ENCODE measurements at regions not wholly inside any gene's neighbourhood (a gene's known extent, or its start where the extent isn't known, plus 50 kb on each side); places are given as distances from the start of the nearest gene placed in this dataset.
"Not testable (repeated sequence)": the region's sequence is repeated elsewhere in the genome, so short reads cannot be mapped to it uniquely, and the experiment has no call there.

DNA sequence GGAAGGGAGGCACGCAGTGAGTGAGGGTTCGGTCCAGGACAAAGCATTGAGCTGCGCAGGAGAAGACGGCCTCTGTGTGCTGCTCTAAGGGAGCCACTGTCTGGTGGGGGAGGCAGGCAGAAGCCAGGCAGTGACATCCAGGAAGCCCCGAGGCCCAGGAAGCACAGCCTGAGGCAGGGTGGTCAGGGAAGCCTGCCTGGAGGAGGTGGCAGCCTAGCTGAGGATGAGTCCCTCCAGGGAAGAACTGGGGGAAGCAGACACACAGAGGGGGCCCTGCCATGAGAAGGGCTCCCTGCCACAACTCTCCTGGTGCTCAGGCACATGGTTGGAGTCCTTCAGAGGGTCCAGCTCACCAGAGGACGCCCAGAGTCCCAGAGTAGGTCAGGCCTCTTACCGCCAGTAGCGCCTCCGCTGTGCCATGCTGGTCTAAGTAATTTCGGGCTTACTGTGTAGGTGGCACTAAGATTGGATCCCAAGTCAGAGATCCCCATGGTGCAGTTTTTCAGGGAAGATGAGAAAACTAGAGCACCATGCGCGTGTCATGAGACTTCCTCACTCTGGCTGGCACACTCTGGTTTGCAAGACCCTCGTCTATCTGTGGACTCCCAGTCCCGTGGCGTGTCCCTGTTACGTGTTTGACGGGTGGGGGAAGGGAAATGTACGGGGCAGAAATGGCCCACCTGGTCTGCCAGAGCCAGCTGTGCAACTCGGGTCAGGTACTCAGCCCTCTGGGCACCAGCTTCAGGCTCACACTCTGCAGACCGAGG, 887.2 kb downstream of the BRD1 start:
- DNase-seq, result no peak

DNA sequence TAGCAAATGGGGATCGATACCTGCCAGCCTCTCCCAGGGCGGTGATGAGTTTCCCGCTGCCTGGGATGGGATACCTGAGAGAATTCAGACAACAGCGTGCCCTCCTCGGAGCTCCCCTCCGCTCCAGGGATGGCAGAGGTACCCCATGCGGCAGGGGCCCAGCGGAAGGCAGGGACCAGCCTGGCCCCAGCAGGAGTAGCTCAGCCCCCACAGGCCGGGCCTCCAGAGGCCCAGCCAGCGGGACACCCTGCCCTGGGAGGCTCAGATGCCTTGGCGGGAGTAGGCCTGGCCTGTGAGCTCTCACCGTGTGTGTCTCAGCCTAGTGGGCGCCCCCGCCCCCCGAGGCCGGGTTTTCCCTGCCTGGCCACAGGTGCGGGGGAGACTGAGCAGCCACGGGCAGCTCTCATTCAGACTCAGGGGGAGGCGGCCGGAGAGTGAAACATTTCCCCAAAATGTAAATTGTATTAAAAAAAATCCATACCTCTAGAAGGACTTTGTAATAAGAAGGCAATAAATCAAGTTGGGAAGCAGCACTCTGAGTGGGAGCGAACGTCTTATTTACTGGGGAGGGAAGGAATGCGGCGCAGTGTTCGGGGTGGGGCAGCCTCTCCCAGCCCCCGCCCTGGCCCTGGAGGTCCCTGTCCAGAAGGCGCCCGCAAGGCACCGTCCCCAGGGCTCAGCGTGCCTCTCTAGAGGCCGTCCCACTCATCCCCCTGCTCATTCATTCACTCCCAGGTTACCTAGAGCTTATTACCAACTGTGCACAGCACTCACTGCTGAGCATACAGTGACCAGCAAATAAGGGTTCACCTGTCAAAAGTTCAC, 888.0 kb downstream of the BRD1 start:
- DNase-seq, result no peak

DNA sequence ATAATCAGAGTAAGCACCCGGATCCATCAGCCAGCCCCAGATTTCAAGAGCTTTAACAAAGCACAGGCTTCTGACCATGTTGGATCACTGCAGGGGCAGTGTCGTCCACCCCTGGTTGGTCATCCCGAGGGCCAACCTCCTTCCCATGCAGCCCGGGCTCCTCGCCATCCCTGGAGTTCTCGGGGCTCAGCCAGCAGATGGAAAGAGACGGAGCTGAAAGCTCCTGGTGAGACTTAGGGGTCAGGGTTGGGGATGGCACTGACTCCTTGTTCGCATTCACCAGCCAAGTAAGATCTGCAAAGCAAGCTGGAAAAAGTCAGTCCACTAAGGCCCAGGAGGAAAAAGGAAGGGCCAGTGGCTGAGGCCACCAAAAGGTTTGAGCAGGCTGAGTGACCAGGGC, 888.9 kb downstream of the BRD1 start:
- no peak for DNase-seq

DNA sequence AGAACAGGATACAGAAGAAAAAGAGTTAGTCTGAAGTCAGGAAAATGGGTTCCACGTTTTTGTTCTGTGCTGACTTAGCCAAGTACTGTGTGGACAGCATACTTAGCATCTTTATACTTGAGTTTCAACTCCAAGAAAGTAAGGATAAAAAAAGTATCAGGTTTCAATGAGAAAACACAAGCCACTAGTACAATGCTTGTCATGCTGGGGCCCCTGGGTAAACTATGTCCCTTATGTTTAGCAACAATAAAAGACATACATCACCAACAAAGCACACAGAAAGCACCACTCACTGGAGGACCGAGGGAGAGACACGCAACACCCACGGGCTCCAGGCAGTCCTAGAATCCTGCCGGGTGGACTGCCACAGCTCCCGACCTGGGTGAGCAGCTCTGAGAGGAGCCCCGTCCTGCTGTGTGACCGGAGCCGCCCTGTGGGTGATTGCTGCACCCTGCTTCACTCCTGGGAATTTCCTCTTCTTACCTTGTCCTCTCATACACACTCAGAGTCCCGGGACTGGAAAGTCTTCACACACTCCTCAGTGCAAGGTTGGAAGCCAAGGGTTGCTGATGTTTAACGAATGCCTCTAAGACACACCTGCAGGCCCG, 890.5 kb downstream of the BRD1 start:
- no peak for DNase-seq

DNA sequence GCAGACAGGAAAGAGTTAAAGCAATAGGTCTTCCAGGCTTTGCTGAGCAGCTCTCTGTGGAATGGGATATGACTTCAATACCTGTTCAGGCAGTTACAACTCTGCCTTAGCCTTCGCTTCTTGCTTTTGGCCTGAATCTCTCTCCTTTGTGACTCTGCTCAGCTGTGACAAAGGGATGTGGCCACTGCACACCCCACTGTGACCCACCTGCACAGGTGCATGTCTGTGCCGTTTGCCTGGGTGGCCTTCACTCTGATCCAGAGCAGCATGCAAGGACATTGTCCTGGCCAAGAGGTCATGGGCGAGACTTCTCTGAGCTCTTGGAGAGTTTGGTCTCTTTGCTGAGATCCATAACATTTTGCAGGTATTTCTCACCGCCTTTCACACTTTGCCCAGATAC, 891.3 kb downstream of the BRD1 start:
- DNase-seq, result no peak

DNA sequence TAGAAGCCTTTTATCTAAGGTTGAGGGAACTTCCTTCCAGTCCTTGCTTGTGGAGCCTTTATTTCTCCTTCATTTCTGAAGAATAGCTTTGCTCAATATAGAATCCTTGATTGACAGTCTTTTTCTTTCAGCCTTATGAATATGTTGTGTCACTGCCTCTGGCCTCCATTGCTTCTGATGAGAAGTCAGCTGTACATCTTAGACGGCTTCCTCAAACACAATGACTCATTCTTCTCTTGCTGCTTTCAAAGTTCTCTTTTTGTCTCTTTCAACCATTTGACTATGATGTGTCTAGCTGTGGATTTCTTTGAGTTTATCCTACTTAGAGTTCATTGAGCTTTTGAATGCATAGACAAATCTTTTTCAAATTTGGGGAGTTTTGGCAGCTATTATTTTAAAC, 893.2 kb downstream of the BRD1 start:
- DNase-seq, result no peak

DNA sequence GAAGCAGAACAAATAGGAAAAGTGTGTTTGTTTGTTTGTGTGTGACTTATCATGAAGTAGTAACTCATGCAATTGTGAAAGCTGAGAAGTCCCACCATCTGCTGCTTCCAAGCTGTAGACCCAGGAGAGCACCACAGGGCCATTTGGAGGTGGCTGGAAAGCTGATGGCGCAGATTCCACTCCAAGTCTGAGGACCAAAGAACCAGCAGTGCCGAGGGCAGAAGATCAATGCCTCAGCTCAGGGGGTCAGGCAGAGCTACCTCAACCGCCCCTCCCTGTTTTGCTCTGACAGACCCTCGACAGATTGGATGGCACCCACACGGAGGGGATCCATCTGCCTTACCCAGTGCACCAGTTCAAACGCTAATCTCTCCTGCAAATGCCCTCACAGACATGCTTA, 896.2 kb downstream of the BRD1 start:
- DNase-seq, result no peak

DNA sequence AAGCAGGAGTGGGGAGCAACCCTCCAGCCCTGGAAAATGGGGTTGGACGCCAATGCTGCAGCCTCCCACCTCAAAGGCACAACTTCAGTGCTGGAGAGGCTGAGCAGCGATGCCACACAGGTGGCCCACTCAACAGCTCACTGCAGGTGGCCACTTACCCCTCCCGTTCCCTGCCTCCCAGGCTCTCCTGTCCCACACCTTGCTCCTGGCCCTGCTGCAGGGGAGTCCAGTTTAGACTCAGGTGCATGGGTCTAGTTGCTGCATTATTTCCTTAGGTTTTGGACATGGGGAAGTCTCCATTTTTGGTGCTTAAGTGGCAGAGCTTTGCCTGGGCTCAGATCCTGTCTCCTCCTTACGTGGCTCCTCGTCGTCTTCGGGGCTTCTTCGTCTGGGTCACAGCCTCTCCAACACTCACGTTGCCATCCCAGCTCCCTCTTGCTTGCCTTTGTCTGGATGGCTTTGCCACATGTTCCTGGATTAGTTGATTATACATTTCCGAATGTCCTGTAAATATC, 898.3 kb downstream of the BRD1 start:
- DNase-seq, result no peak

DNA sequence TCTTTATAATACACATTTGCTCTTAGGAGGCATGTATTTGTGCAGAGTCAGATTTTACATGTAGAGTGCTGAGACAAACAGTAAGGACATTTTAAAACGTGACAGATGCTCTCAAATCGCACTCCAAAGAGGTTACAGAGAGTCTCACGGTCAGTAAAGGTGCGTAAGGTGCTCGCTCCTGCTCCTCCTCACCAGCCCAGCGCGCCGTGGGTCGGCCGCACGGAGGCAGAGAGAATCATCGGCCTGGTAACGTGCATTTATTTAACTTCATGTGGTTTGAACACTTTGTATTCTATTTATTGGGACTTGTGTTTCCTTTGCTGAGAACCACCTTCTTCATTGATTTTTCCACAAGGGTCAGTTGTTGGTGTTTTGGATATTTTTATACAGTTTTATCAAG, 900.1 kb downstream of the BRD1 start:
- no peak for DNase-seq

DNA sequence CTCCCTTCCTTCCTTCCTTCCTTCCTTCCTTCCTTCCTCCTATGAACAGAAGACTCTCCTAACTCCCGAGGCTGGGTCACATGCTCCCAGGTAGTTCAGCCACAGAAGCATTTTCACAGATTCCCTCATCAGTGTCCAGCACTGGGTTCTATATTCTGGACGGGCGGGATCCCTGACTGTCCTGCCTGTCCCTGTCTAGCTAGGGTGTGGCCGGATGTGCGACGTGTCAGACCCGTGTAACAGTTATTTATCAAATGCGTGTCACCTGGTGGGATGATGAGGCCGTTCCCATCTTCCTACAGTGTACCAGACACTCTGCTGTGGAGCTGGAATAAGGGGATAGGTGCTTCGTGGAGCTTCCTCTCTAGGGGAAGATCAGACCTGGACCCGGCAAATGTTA, 901.0 kb downstream of the BRD1 start:
- no peak for DNase-seq

DNA sequence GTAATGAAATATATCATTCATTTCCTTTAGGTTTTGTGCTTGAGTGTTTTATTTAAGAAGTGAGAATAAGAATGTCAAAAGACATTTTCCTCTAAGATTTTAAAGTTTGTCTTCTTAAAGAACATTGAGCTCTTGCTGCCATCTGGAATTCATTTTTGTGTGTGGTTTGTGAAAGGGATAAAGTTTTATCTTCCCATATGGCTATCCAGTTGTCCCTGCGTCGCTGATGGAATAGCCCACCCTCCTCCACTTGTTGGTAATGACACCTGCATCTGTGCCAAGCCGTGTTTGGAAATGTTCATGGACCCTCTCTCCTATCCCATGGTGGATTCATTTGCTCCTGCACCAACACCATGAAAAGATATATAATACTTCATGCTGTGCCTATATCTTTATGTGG, 901.5 kb downstream of the BRD1 start:
- no peak for DNase-seq

DNA sequence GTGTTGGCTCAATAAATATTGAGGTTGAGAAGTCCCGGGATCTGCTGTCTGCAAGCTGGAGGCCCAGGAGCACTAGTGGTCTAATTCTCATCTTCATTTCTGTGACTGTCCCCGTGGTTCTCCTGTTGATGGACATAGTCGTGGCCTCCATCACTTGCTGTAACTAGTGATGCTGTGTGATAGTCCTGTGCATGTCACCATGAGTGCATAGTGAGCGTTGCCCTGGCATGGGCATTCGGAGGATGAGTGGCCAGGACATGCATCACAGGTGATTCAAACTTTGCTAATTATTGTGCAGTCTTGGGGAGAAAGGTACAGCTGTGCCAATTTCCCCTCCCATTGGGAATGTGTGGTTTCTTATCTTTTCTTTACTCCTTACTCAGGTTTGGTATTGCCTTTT, 902.2 kb downstream of the BRD1 start:
- DNase-seq, result no peak

DNA sequence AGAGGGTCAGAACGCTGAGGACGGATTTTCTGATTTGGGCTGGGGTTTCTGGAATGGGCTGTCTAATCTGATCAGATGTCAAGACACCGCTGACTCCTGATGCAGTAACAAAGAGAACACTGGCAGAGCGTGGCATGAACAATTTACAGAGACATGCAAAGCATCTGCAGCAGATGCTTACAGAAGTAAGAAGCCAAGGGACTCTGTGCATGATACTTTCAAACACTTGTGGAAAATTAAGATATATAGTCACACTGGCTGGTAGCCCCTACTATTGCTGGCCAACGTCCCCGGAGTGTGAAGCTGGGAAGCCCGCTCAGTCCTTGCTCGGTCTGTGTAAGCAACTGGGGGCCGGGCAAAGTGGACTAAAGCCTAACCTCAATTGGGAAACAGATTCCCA, 903.7 kb downstream of the BRD1 start:
- no peak for DNase-seq

DNA sequence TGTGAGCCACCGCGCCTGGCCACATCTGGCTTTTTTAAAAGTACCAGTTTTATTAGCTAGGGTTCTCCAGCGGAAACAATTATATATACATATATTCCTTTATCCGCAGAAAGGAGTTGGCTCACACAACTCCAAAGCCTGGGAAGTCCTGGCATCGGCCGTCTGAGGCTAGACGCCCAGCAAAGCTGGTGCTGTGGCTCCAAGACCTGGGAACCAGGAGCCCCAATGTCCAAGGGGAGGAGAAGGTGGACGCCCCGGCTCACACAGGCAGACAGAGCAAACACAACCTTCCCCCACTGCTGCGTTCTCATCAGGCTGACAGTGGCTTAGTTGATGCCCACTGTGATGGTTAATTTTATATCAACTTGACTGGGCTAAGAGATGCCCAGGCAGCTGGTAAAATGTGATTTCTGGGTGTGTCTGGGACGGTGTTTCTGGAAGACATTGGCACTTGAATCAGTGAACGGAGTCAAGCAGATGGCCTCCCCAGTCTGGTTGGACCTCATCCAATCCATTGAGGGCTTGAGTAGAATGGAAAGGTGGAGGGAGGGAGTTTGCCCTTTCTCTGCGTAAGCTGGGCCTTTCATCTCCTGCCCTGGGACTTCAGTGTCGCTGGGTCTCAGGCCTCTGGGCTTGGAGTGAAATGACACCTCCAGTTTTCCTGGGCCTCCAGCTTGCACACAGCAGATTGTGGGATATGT, 904.4 kb downstream of the BRD1 start:
- no peak for DNase-seq

DNA sequence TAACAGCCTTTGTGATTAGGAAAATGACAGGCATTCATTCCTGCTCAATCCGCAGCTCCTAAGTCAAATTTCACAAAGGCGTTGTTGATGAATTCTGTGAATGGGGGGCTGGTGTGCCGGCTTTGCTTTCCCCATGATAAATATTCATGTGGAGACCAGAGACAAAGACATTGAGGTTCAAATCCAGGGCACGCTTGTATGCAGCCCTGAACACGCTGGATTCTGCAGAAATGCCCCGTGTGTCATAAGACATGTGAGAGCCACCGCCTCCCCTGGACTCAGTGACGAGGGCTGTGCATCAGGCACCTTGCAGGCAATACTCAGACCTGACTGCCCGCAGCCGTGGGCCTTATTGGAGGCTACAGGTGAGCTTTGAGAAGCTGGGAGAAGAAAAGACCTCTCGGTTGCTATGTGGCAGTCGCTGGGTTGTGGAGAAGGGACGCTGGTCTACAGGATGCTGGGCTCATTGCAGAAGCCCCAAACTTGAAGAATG, 906.2 kb downstream of the BRD1 start:
- no peak for DNase-seq

DNA sequence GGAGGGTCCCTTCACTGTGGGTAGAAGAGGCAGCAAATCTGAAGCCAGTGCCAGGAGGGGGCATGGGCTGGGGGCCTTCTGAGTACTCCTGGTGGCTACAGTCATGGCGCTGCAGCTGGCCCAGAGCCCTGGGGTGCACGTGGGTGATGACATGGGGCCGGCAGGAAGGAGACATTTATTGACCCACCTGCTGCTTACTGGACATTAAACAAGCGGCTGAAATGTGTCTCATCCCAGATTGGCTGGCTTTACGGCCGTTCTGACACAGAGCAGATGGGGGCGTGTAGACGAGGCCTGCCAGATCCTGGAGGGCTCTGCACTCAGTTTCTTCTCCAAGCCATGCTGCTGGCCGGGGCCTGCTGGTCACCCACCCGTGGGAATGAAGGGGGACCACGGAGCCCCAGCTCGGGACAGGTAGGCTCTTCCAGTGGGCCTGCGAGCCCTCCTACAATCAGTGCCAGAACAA, 906.9 kb downstream of the BRD1 start:
- DNase-seq, result no peak

DNA sequence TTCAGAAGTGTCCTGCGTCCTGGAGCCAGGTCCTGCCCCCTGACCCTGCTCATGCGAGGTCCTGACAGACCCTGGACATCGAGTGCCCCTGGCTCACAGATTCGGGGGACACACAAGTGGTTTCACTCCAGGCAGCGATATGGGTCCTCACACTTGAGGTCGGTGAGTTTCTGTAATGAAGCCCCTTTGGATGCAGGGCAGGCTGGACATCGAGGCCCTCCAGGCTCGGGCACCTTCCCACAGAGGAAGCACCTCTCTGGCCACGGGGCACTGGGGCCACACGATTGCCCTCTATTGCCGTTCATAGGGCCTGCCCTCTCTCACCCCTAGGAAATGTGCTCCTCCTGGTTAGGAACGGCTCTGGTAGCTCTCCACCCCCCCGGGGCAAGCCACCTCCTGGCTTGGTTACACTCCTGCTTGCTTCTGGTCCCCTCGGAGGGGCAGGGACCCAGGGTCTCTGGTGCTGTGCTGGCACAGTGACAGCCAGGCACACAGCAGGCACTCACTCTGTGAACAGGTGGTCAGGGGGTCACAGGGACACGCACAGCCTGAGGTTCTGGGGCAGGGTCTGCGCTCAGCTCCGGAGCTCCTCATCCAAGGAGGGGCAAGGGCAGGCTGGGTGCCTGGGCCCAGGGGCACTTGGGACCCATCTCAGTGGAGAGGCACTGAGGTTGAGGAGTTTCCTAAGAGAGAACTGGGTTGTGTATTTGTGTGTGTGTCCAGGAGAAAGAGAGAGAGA, 907.7 kb downstream of the BRD1 start:
- DNase-seq, result no peak

DNA sequence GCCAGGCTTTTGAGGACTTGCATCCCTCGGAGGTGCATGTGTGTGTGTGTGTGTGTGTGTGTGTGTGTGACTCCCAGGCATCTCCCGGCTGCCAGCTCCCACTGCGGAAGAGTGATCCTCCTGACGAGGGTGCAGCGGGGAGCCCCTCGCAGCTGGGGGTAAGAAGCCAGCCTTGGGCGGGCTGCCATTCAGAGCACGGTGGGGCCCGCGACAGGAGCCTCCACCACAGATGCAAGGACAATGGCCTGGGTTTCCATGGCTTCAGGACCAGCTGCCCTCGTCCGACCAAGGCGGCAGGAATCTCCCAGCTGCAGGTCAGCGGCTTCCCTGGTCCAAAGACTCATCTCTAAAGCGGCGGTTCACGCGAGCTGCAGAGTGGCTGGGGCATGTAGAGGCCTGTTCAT, 908.5 kb downstream of the BRD1 start:
- no peak for DNase-seq

DNA sequence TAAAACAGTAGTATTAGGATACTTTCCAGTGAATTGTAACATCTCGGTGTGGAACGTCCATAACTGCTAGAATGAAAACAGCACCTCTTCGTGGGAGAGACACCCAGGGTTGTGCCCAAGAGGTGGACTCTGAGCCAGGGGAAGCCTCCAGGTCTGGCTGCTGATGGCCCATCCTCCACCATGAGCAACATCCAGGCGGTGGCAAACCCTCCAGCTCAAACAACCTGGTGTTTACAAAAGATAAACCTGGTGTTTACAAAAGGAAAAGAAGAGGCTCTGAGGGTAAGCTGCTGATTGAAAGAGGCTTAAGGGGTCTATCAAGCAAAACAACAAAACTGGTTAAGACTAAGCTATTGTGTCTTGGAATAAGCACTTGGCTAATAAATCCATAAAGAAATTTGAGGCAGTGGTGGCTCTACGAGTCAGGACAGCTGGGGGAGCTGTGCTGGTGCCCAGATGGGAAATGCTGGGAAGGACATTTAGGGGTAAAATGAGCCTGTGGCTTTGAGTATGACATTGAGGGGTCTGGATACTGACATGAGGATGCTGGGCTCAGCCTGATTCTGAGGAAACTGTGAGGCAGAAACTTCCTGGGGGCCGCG, 909.0 kb downstream of the BRD1 start:
- no peak for DNase-seq

DNA sequence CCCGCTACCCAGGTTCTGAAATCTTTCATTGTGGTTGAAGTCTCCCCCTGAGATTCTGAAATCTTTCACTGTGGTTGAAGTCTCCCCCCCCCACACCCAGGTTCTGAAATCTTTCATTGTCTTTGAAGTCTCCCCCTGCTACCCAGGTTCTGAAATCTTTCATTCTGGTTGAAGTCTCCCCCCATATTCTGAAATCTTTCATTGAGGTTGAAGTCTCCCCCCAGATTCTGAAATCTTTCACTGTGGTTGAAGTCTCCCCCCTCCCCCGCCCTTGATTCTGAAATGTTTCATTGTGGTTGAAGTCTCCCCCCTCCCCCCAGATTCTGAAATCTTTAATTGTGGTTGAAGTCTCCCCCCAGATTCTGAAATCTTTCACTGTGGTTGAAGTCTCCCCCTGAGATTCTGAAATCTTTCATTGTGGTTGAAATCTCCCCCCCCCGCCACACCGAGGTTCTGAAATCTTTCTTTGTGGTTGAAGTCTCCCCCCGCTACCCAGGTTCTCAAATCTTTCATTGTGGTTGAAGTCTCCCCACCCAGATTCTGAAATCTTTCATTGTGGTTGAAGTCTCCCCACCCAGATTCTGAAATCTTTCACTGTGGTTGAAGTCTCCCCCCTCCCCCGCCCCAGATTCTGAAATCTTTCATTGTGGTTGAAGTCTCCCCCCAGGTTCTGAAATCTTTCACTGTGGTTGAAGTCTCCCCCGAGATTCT, 915.2 kb downstream of the BRD1 start:
- DNase-seq, result not testable (repeated sequence)

DNA sequence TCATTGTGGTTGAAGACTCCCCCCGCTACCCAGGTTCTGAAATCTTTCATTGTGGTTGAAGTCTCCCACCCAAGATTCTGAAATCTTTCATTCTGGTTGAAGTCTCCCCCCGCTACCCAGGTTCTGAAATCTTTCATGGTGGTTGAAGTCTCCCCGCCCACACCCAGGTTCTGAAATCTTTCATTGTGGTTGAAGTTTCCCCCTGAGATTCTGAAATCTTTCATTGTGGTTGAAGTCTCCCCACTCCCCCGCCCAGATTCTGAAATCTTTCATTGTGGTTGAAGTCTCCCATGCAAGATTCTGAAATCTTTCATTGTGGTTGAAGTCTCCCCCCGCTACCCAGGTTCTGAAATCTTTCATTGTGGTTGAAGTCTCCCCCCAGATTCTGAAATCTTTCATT, 916.0 kb downstream of the BRD1 start:
- not testable (repeated sequence) for DNase-seq

Data from stimulated activated CD4-positive, alpha-beta T cell treated with anti-CD3 and anti-CD28 coated beads, Interleukin-12 subunit alpha, Interleukin-12 subunit beta, amount 100 ng/mL, for 4 hours (primary cell).